ENCODE measurements at regions not wholly inside any gene's neighbourhood (a gene's known extent, or its start where the extent isn't known, plus 50 kb on each side); places are given as distances from the start of the nearest gene placed in this dataset.

GRCh38 chr1:240667351-240667750 is 55.4 kb upstream of the GREM2 start:
- DNase-seq = no peak

- no peak for DNase-seq
Observed at GRCh38 chr1:240666568-240667198, 54.7 kb upstream of the GREM2 start.

- no peak for DNase-seq
Observed at GRCh38 chr1:240663169-240663879, 51.4 kb upstream of the GREM2 start.

Data from NCI-H345 (cell line).